GM18505 (cell line): ENCODE measurements at regions not wholly inside any gene's neighbourhood (a gene's known extent, or its start where the extent isn't known, plus 50 kb on each side); places are given as distances from the start of the nearest gene placed in this dataset.
"Not testable (repeated sequence)": the region's sequence is repeated elsewhere in the genome, so short reads cannot be mapped to it uniquely, and the experiment has no call there.

Source experiments
- ATAC-seq: cut with Tn5 transposase; IDR thresholded peaks from one replicate; pipeline ENCODE4 v1.9.1; 2021; ENCODE audit not compliant: unreplicated experiment
- POLR2A ChIP-seq: IDR thresholded peaks from 4 replicates; pipeline ENCODE4 v1.6.1; 2011; ENCODE audit warnings: borderline replicate concordance; ENCODE audit not compliant: insufficient read depth, insufficient read length; ENCODE audit errors: extremely low read depth

- no peak for TF ChIP-seq POLR2A
- ATAC-seq: no peak
Measured at GRCh38 chr14:30431552-30431951, 127.4 kb upstream of the G2E3 start.

GRCh38 chr14:30440961-30441360 is 118.0 kb upstream of the G2E3 start:
- ATAC-seq: no peak
- no peak for TF ChIP-seq POLR2A

- no peak for TF ChIP-seq POLR2A
- no peak for ATAC-seq
Measured at GRCh38 chr14:30443368-30444007, 115.5 kb upstream of the G2E3 start.

- no peak for ATAC-seq
- TF ChIP-seq POLR2A: no peak
Measured at GRCh38 chr14:30444451-30444850, 114.5 kb upstream of the G2E3 start.

DNA sequence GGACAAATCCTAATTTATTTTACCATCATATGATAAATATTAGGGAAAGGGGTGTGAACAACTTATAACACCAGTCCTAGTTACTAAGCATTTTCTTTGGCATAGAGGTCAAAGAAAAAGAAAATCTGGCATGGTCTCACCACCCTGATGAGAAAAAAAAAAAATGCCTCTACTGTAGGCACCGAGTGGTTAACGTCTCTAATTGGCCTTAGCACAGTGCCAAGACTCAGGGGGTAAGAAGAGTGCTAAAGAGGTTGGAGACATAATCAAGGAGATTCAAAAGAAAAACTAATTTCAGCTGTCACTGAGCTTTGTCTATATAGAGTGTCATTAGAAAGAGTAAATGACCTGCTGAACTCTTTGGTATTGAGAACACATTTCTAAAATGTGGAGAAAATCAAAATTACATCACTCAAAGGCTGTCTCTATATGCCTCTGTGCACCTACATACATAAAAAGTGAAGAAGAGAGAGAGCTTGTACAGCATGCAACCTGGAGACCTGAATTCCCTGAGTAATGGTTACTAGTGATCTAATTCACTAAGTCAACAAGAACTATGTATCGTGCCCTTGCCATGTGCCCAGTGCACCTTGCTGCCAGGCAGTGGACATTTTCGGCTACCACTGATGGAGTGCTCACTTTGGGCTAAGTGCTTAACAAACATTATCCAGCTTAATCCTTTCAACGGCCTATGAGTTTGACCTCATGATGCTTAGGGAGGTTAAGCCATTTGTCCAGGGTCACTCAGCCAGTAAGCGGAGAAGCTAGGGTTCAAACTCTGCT is 113.8 kb upstream of the G2E3 start:
- no peak for ATAC-seq
- TF ChIP-seq POLR2A: no peak

DNA sequence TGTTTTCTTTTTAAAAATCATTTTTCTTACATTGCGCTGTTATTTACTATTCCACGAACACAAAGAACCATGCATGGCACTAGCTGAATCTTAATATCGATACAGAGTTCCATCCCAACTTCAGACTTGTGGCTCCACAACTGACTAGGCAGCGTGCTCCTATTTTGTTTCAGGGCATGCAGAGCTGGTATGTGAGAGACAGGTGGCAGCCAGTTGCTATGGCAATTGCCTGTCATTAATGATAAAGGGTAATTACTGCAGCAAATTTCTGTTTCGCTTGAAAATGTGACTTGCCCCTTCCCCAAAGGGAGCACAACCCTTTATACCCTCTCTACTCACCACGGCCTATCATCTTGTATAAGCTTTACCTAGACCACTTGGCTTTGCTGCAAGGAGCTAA is 113.1 kb upstream of the G2E3 start:
- no peak for TF ChIP-seq POLR2A
- no peak for ATAC-seq

GRCh38 chr14:30450631-30451545 is 108.1 kb upstream of the G2E3 start:
- no peak for ATAC-seq
- TF ChIP-seq POLR2A: no peak

GRCh38 chr14:30456296-30456695 is 102.7 kb upstream of the G2E3 start:
- no peak for TF ChIP-seq POLR2A
- ATAC-seq: no peak

DNA sequence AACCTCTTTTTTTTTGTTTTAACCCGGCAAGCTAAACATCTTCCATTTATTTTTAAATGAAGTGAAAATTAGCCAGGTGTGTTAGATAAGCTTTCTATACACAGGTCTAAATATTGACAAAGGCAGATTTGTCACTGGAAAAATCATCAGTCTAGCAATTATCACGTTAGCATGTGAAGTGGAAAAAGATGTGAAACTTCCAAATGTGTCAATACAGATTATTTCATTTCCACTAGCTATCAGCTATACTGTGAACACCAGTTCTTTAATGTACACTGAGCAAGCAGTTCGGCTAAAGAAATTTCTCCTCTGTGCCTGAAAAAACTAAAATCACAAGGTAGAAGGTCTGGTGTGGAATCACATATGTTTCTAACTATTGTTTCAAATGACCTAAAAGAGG is 96.6 kb upstream of the G2E3 start:
- no peak for ATAC-seq
- TF ChIP-seq POLR2A: no peak

DNA sequence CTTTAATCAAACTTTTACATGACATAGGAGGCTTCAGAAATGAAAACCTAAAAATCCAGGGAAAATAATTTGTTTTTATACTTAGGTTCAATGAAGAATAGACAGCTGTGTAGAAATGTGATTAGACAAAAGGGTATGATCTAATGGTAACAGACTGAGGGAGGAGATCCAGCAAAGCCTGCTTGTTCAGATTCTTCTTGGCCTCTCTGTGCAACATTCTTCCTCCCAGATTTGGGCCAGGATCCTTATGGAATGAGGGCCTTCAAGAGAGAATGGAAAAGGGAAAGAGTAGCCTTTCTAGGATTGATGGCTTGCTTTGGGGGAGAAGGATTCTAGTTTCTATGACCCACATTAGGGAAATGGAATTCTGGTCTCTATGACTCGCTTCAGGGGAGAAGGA is 94.5 kb upstream of the G2E3 start:
- ATAC-seq: no peak
- TF ChIP-seq POLR2A: no peak

GRCh38 chr14:30468354-30468753 is 90.6 kb upstream of the G2E3 start:
- no peak for TF ChIP-seq POLR2A
- ATAC-seq: no peak

- no peak for ATAC-seq
- no peak for TF ChIP-seq POLR2A
Measured at GRCh38 chr14:30471980-30472379, 87.0 kb upstream of the G2E3 start.

DNA sequence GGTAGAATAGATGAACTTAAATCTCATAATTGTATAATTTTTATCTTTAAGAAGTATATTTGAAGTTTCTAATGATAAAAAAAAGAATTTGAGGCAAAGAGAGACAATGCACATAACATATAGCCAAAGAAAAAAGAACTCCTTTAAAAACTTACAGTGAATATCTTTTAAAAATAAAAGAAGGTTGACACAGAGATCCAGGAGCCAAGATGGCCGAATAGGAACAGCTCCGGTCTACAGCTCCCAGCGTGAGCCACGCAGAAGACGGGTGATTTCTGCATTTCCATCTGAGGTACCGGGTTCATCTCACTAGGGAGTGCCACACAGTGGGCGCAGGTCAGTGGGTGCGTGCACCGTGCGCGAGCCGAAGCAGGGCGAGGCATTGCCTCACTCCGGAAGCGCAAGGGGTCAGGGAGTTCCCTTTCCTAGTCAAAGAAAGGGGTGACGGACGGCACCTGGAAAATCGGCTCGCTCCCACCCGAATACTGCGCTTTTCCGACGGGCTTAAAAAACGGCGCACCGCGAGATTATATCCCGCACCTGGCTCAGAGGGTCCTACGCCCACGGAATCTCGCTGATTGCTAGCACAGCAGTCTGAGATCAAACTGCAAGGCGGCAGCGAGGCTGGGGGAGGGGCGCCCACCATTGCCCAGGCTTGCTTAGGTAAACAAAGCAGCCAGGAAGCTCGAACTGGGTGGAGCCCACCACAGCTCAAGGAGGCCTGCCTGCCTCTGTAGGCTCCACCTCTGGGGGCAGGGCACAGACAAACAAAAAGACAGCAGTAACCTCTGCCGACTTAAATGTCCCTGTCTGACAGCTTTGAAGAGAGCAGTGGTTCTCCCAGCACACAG is 84.9 kb upstream of the G2E3 start:
- not testable (repeated sequence) for ATAC-seq
